Panc1 (cell line): ENCODE measurements at regions not wholly inside any gene's neighbourhood (a gene's known extent, or its start where the extent isn't known, plus 50 kb on each side); places are given as distances from the start of the nearest gene placed in this dataset.

Source experiments
- ATAC-seq: fragments of 200-7000 bp; cut with Tn5 transposase; 2 replicates; pipeline ENCODE4 v1.9.1; 2020; ENCODE audit warnings: mild to moderate bottlenecking, moderate library complexity
- BruUV-seq: library from RNA; stranded (reverse); fragments of 400-500 nt; replicated peaks from 2 replicates; lab custom pipeline; 2021; lab: Mats Ljungman, UMichigan
- CTCF ChIA-PET: fragments of 300-600 bp; sonication (Branson Sonifier 250); formaldehyde crosslinking; loops from one replicate; lab custom pipeline; 2022; ENCODE audit warnings: antibody characterized with exemption; lab: Charles Lee
- POLR2A ChIA-PET: fragments of 300-600 bp; sonication (Branson Sonifier 250); formaldehyde crosslinking; loops from one replicate; lab custom pipeline; 2022; ENCODE audit warnings: antibody characterized with exemption; lab: Charles Lee
- DNase-seq: peaks from one replicate; pipeline ENCODE4 v3.0.0-alpha.2; 2010; ENCODE audit warnings: low read depth, low spot score
- H3K27ac ChIP-seq: 2 replicates; pipeline ENCODE4 v1.5.1; 2011; ENCODE audit warnings: mild to moderate bottlenecking, low read length, inconsistent platforms
- H3K27me3 ChIP-seq: fragments of 200-500 bp; sonication (Bioruptor generic); 2 replicates; pipeline ENCODE4 v1.6.0; 2014; ENCODE audit warnings: low read length, inconsistent platforms; ENCODE audit not compliant: control insufficient read depth, insufficient read depth
- H3K36me3 ChIP-seq: fragments of 200-500 bp; sonication (Bioruptor generic); 2 replicates; pipeline ENCODE4 v1.5.1; 2014; ENCODE audit warnings: inconsistent platforms, mild to moderate bottlenecking, low read length, moderate library complexity; ENCODE audit not compliant: control insufficient read depth, insufficient read depth
- H3K4me1 ChIP-seq: 2 replicates; pipeline ENCODE4 v1.5.1; 2011; ENCODE audit warnings: inconsistent platforms, mild to moderate bottlenecking, low read length, moderate library complexity; ENCODE audit not compliant: control insufficient read depth, insufficient read depth
- H3K4me3 ChIP-seq, 2 experiments: 2 replicates each; pipeline ENCODE4 v1.5.1; 2011 to 2012; ENCODE audit warnings: low read depth in 2 of 2, low read length in 2 of 2, mild to moderate bottlenecking in 2 of 2, inconsistent platforms in 1 of 2, moderate library complexity in 1 of 2
- H3K9me3 ChIP-seq: fragments of 200-500 bp; sonication (Bioruptor generic); 2 replicates; pipeline ENCODE4 v1.5.1; 2014; ENCODE audit warnings: low read depth, mild to moderate bottlenecking, inconsistent platforms, low read length, moderate library complexity; ENCODE audit not compliant: control insufficient read depth, insufficient read depth
- CTCF ChIP-seq: fragments of 450-650 bp; IDR thresholded peaks from 2 replicates; pipeline ENCODE4 v1.5.1; 2017; ENCODE audit warnings: mild to moderate bottlenecking
- POLR2AphosphoS5 ChIP-seq: IDR thresholded peaks from 2 replicates; pipeline ENCODE4 v1.6.1; 2012; ENCODE audit warnings: mild to moderate bottlenecking, low read depth, low read length, moderate library complexity
- REST ChIP-seq, 2 experiments: IDR thresholded peaks; 2 replicates each; pipeline ENCODE4 v1.6.1; 2011 to 2012; ENCODE audit warnings: low read depth in 2 of 2, control low read depth in 1 of 2, low read length in 1 of 2, mild to moderate bottlenecking in 1 of 2, moderate library complexity in 1 of 2; ENCODE audit not compliant: insufficient read depth in 1 of 2
- SIN3A ChIP-seq: IDR thresholded peaks from 2 replicates; pipeline ENCODE4 v1.6.1; 2012; ENCODE audit warnings: low read depth, mild to moderate bottlenecking, low read length, moderate library complexity, borderline replicate concordance; ENCODE audit not compliant: insufficient read depth
- TCF7L2 ChIP-seq: IDR thresholded peaks from 2 replicates; pipeline ENCODE4 v1.6.1; 2011; ENCODE audit warnings: mild to moderate bottlenecking, low read depth, low read length, inconsistent platforms
- in situ Hi-C: cut with HindIII; loops from 2 replicates; pipeline ENCODE4 v1.10.0; 2016; ENCODE audit warnings: low sequenced_read_pairs, low pct_unique_long_range_greater_than_20kb
- intact Hi-C: fragments of 100-400 bp; cut with micrococcal nuclease; formaldehyde crosslinking; loops from one replicate; pipeline ENCODE4 v1.10.0; 2022; ENCODE audit not compliant: unreplicated experiment

DNA sequence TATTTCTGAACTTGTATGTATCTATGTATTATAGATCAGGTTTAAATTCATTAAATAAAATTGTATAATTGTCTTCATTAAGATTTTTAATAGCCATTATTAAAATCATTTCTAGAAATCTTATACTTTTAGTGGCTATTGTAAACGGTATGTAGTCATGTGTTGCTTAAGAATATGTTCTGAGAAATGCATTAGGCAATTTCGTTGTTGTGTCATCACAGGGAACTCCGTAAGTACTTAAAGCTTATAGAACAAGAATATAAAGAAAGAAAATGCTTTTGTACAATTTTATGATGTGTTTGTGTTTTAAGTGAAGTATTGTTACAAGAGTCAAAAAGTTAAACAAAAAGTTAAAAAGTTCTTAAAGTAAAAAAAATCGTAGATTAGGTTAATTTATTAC is 765.8 kb downstream of the METTL4 start:
- Histone ChIP-seq H3K4me3 (no peak overlapping the region), H3K9me3 (no peaks in the 10 kb centered on the region), H3K4me1 (no peaks in the 10 kb centered on the region), H3K27me3 (no peaks in the 10 kb centered on the region), H3K27ac (no peak overlapping the region), H3K36me3 (no peaks in the 10 kb centered on the region)
- no TSS peak for BruUV-seq
- POLR2A ChIA-PET = no interaction called here
- DNase-seq = no peak
- TF ChIP-seq POLR2AphosphoS5 (no peak), TCF7L2 (no peak), SIN3A (no peak), CTCF (no peak), REST (IDR thresholded peaks at IDR 0.05; ENCODE audit: insufficient read depth in 1 of 2, low read depth in 2 of 2, low read length in 1 of 2) (no peak)
- in situ Hi-C loops = no loop called here
- CTCF ChIA-PET = no interaction called here
- intact Hi-C loops = no loop called here
- no peak for ATAC-seq

DNA sequence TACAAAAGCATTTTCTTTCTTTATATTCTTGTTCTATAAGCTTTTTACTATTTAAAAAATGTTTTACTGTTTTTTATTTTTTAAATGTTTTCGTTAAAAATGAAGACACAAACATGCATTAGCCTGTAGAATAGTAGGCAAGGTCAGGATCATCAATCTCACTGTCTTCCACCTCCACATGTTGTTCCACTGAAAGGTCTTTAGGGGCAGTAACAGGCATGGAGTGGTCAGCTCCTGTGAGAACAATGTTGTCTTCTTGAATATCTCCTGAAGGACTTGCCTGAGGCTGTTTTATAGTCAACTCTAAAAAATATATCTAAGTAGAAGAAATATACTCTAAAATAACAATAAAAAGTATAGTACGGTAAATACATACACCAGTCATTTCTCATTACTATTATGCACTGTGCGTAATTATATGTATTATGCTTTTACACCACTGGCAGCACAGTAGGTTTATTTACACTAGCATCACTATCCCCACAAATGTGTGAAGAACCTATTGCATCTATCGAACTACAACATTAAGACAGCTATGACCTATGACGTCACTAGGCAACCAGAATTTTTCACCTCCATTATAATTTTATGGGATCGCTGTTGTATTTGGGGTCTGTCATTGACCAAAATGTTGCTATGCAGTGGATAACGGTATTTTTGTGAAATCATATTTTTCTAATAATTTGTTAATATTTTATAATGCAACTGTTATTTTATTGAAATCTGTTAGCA is 764.3 kb downstream of the METTL4 start:
- ChIA-PET CTCF (no interaction called here), POLR2A (interaction anchor here (0.6 kb wide), 1 partner anchor 830 kb away, joined by 10 read pairs; no protein-coding TSS in a partner anchor)
- no TSS peak for BruUV-seq
- H3K9me3 ChIP-seq = no peaks in the 10 kb centered on the region
- TF ChIP-seq TCF7L2 (no peak), CTCF (no peak; the same call in 1 of the 2 replicates), REST (IDR thresholded peaks at IDR 0.05; ENCODE audit: insufficient read depth in 1 of 2, low read depth in 2 of 2, low read length in 1 of 2) (no peak), POLR2AphosphoS5 (no peak), SIN3A (no peak)
- no peak for DNase-seq
- no peaks in the 10 kb centered on the region for H3K36me3 ChIP-seq
- in situ Hi-C loops (no loop called here), intact Hi-C loops (no loop called here)
- H3K4me3 ChIP-seq = no peak overlapping the region
- ATAC-seq = no peak
- no peak overlapping the region for H3K27ac ChIP-seq
- no peaks in the 10 kb centered on the region for H3K4me1 ChIP-seq
- no peaks in the 10 kb centered on the region for H3K27me3 ChIP-seq
